HG03066 (cell line): ENCODE measurements at regions not wholly inside any gene's neighbourhood (a gene's known extent, or its start where the extent isn't known, plus 50 kb on each side); places are given as distances from the start of the nearest gene placed in this dataset.

Source experiments
- ATAC-seq: cut with Tn5 transposase; IDR thresholded peaks from one replicate; pipeline ENCODE4 v1.9.1; 2021; ENCODE audit warnings: low read depth; ENCODE audit not compliant: unreplicated experiment

- ATAC-seq = no peak
Observed at GRCh38 chr3:145801696-145802095, 359.3 kb downstream of the PLOD2 start.

DNA sequence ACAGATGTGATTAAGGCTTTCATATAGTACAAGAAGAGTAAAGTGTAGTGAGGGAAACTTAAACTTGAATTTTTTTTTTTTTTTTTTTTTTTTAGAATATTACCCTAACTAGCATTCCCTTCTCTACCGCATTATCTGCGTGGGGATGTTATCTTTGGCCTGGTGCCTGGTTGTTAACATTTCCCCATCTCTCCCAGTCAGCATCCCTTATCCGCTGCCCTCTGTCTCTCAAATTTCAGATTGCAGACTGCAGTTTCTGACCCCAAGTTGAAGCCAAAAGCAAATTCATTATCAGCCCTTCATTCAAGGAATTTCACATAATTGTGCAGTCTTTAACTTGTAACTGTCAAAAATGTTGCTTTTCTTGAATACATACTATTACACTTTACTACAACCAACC, 353.0 kb downstream of the PLOD2 start:
- no peak for ATAC-seq

DNA sequence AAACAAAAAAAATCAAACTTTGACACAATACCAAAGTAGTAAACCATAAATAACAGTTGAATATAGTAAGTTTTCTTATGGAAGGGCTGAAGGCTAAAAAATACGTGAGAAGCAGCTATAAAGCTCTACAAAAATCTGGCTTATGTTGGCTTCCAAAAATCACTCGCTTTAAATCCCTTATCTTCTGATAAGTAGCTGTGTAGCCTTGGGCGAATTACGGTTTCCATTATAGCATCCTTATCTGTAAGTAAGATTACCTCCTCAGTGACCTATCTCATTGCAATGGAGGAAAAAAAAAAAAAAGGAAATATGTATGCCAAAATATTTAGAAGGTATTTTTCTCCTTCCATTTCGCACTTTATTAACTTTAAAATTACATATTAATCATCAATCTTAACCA, 348.6 kb downstream of the PLOD2 start:
- no peak for ATAC-seq

DNA sequence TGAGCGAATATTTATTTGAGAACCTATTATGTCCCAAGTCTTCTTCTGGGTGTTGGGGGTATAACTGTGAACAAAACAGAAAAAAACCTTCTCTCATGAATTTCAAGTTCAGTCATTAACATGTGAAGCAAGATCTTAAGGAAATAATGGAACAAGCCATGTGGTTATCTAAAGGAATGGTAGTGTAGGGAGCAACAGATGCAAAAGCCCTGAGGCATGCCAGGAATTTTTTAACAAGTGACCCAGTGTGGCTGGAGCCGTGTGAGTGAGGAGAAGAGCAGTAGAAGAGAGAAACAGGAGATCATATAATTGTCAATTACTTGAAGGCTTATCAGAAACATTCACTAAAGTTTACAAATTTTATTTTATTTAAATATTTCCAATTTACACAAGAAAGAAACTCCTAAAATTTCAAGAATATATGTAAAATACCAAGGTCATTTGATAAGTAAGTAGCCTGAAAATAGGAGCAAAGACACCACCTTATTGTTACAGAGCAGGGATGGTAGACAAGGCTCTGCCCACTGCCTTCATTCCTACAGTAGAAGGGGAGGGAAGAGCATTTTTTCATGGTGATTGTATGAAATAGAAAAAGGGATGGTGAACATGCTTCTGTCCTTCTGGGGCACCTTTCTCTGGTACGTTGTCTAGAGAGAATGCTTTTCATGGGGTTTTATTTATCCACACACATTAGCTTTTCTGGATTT, 345.1 kb downstream of the PLOD2 start:
- ATAC-seq = no peak

- peak; percentile 61 for ATAC-seq
Observed at GRCh38 chr3:145817870-145818483, 343.0 kb downstream of the PLOD2 start.

DNA sequence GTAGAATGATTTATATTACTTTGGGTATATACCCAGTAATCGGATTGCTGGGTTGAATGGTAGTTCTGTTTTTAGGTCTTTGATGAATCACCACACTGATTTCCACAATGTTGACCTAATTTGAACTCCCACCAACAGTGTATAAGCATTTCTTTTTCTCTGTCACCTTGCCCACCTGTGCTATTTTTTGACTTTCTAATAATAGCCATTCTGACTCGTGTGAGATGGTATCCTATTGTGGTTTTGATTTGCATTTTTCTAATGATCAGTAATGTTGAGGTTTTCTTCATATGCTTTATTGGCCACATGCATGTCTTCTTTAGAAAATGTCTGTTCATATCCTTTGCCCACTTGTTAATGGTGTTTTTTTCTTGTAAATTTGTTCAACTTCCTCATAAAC, 340.8 kb downstream of the PLOD2 start:
- ATAC-seq = no peak

DNA sequence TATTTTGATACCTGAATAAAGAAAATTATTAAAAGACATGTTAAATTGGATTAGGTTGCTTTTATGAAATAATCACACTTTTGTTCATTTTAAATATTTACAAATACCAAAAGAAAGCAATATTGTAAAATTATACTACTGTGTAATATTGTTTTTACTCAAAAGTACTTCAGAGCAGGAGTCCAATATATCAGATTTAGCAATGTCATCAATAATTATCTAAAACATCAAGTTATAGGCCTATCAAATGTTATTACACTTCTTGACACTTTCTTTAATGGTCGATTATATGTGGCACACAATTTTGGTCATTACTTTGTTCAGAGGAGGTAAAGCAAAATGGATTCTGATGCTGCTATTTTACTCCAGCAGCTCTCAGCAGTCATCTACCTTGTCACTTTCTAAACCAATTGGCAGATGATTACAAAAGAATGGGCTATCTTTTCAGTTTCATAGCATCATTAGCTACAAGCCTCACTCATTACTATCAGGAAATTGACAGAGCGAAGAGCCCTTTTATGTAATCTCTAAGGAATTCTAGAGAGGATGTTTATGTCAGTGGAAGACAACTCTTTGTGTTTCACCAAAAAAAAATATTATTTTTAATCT, 318.6 kb downstream of the PLOD2 start:
- ATAC-seq = no peak

DNA sequence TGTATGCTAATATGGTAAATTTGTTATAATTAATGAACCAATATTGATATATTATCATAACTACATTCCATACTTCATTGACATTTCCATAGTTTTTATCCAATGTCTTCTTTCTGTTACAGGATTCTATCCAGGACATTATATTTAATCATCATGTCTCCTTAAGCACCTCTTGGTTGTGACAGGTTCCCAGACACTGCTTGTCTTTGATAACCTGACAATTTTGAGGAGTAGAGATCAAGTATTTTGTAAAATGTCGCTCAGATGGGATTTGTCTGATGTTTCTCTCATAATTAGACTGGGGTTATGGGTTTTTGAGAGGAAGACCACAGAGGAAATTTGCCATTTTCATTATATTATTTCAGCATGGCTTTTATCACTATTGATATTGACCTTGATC, 317.4 kb downstream of the PLOD2 start:
- ATAC-seq = no peak

- ATAC-seq = no peak
Observed at GRCh38 chr3:145849115-145849514, 311.9 kb downstream of the PLOD2 start.

GRCh38 chr3:145854499-145854898, 306.5 kb downstream of the PLOD2 start:
- ATAC-seq = no peak

- ATAC-seq = no peak
Observed at GRCh38 chr3:145857956-145858355, 303.0 kb downstream of the PLOD2 start.

DNA sequence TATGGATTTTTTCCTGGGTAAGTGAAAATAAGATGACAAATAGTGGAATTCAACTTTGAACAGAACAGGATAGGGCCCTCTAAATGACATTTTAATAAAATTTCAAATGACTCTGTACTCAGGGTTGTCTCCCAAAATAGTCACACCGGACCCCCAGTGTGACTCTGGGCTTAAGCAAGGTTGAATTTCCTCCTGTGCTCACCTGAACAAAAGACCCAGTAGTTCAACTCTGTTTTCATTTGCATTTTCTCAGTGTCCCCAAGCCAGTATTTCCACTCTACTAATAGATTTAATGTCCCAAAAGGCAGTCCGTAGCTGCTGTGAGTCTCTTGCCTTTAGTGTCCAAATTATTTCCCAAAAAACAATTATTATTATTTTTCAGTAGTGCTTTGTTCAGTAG, 296.6 kb downstream of the PLOD2 start:
- ATAC-seq = no peak

DNA sequence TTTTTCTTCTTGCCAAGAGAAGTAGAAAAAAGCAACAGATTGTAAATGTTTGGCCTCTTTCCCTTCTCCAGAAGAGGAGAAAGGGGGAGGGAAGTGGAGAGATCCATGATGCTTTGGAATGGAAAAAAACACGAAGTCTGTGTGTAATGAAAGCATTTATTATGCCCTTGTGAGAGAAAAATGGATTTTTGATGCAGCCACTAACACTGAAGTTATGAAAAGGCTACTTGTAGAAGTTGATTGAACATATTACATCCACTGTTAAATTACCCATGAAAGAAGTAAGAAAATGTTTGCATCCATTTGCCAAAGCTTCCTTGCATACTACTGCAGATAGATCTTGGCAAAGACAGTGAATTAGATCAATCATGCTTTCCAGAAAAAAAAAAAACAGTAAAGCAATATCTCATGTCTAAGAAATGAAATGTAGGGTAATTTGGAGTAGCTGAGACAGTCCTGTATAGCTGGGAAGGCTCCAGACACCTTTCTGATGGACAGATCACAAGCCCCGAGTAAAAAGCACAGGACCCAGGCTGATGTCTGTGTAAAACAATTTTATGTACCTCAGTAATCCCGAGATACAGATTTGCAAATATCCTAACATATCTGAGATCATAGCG, 295.5 kb downstream of the PLOD2 start:
- no peak for ATAC-seq

DNA sequence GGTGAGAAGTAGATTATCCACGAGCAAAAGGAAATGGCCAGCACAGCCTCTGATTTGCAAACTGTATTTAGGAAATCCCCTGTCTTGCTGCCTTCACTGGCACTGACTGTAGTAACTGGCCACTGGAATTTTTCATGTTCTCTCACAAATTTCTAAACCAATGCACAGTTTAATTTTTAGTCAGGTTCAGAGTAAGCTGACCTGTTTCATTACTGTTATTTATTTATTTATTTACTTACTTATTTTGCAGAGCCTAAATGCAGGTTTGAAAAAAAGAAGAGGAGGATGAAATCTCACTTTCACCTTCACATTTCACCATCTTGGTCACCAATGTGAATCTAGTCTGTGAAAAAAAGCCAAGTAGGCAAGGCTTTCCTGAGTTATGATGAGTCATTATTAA, 291.0 kb downstream of the PLOD2 start:
- ATAC-seq = peak; percentile 61

DNA sequence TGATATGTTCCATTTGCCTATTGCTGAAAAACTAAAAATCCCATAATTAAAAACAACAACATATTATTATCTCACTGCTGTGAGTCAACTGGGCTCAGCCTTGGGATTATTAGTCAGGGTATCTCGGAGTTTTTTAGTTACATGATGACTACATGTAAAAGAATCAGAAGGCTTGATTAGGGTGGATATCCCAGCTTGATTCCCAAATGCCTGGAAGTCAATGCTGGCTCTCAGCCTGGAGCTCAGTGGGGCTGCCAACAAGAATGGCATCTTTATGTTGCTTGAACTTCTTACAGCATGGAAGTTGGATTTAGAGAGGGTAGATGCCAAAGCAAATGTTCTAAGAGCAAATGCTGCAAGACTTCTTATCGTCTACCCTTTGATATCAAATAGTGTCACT, 278.5 kb downstream of the PLOD2 start:
- ATAC-seq = no peak

GRCh38 chr3:145889730-145890129, 271.3 kb downstream of the PLOD2 start:
- ATAC-seq = no peak

GRCh38 chr3:145892869-145893268, 268.1 kb downstream of the PLOD2 start:
- ATAC-seq = no peak

DNA sequence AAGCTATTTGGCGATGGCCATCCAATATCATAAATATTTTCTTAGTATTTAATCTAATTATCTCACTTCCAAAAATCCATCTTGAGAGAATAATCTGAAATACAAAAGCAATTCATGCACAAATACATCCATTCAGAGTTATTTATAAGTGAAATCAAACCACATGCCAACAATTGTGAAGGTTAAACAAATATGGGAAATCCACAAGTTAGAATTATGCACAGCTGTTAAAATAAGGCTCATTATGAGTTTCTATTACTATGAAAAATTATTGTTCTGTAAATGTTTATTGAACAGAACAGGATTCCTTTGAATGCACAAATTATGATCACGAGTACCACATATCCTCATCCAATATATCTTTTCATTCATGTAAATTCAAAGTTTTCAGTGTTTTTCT, 267.7 kb downstream of the PLOD2 start:
- no peak for ATAC-seq

DNA sequence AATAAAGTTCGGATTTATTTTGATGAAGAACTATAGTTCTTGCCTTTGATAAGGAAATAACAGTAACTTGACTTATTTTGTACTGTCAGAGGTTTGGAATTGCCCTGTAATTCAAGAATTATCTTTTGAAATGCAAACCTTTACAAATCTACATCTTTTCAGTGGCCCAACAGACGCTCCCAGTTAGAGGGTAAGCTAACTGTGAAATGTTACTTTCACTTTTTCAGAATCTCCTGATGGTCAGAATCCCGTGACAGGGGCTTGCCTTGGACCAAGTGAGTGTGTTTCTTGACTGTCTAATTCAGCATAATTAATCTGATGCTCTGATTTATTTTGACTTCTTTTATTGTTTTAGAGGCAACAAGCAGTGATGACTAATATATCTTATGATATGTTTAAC, 262.5 kb downstream of the PLOD2 start:
- peak; percentile 45 for ATAC-seq

GRCh38 chr3:145899241-145899640, 261.7 kb downstream of the PLOD2 start:
- ATAC-seq = peak; percentile 34

GRCh38 chr3:145900056-145900829, 260.7 kb downstream of the PLOD2 start:
- ATAC-seq = peak; percentile 79
